ENCODE measurements at regions not wholly inside any gene's neighbourhood (a gene's known extent, or its start where the extent isn't known, plus 50 kb on each side); places are given as distances from the start of the nearest gene placed in this dataset.

- no peak for DNase-seq (ENCODE audit: low read depth in 3 of 3)
These were observed 117.0 kb upstream of the ANKRD55 start for GRCh38 chr5:56350011-56350596.

- no peak for DNase-seq (ENCODE audit: low read depth in 3 of 3)
These were observed 116.3 kb upstream of the ANKRD55 start for GRCh38 chr5:56349461-56349860.

- DNase-seq (ENCODE audit: low read depth in 3 of 3), result no peak
These were observed 113.8 kb upstream of the ANKRD55 start for GRCh38 chr5:56346741-56347535.

- no peak for DNase-seq (ENCODE audit: low read depth in 3 of 3)
These were observed 113.0 kb upstream of the ANKRD55 start for GRCh38 chr5:56346044-56346710.

- no peak for DNase-seq (ENCODE audit: low read depth in 3 of 3)
These were observed 112.2 kb upstream of the ANKRD55 start for GRCh38 chr5:56345352-56345751.

GRCh38 chr5:56344594-56344993 is 111.5 kb upstream of the ANKRD55 start:
- no peak for DNase-seq (ENCODE audit: low read depth in 3 of 3)

- DNase-seq (ENCODE audit: low read depth in 3 of 3), result no peak
These were observed 110.9 kb upstream of the ANKRD55 start for GRCh38 chr5:56343988-56344387.

- no peak for DNase-seq (ENCODE audit: low read depth in 3 of 3)
These were observed 109.5 kb upstream of the ANKRD55 start for GRCh38 chr5:56342616-56343015.

GRCh38 chr5:56340196-56340980 is 107.3 kb upstream of the ANKRD55 start:
- DNase-seq (ENCODE audit: low read depth in 3 of 3), result no peak

- DNase-seq (ENCODE audit: low read depth in 3 of 3), result no peak
These were observed 106.6 kb upstream of the ANKRD55 start for GRCh38 chr5:56339732-56340131.

- DNase-seq (ENCODE audit: low read depth in 3 of 3), result no peak
These were observed 104.7 kb upstream of the ANKRD55 start for GRCh38 chr5:56337715-56338319.

- DNase-seq (ENCODE audit: low read depth in 3 of 3), result no peak
These were observed 102.1 kb upstream of the ANKRD55 start for GRCh38 chr5:56335212-56335611.

- DNase-seq (ENCODE audit: low read depth in 3 of 3), result no peak
These were observed 97.7 kb upstream of the ANKRD55 start for GRCh38 chr5:56330806-56331205.

- no peak for DNase-seq (ENCODE audit: low read depth in 3 of 3)
These were observed 97.0 kb upstream of the ANKRD55 start for GRCh38 chr5:56330167-56330566.

- DNase-seq (ENCODE audit: low read depth in 3 of 3), result no peak
These were observed 96.5 kb upstream of the ANKRD55 start for GRCh38 chr5:56329652-56330051.

GRCh38 chr5:56328753-56329560 is 95.8 kb upstream of the ANKRD55 start:
- DNase-seq (ENCODE audit: low read depth in 3 of 3), result peak; percentile 20 to 45 (median 43)

- peak; percentile 51 to 78 (median 56) for DNase-seq (ENCODE audit: low read depth in 3 of 3)
These were observed 94.7 kb upstream of the ANKRD55 start for GRCh38 chr5:56327809-56328208.

- no peak for DNase-seq (ENCODE audit: low read depth in 3 of 3)
These were observed 93.6 kb upstream of the ANKRD55 start for GRCh38 chr5:56326770-56327169.

GRCh38 chr5:56326116-56326515 is 93.0 kb upstream of the ANKRD55 start:
- DNase-seq (ENCODE audit: low read depth in 3 of 3), result no peak

- no peak for DNase-seq (ENCODE audit: low read depth in 3 of 3)
These were observed 91.9 kb upstream of the ANKRD55 start for GRCh38 chr5:56325039-56325438.

- no peak for DNase-seq (ENCODE audit: low read depth in 3 of 3)
These were observed 90.4 kb upstream of the ANKRD55 start for GRCh38 chr5:56323505-56323904.
